Activated CD4-positive, alpha-beta T cell treated with anti-CD3 and anti-CD28 coated beads, Interleukin-10, Interleukin-2, amounts not matched to agents 100 ng/mL and 50 ng/mL, durations not matched to agents 16 hours and 8 hours (primary cell): ENCODE measurements at regions not wholly inside any gene's neighbourhood (a gene's known extent, or its start where the extent isn't known, plus 50 kb on each side); places are given as distances from the start of the nearest gene placed in this dataset.
"Not testable (repeated sequence)": the region's sequence is repeated elsewhere in the genome, so short reads cannot be mapped to it uniquely, and the experiment has no call there.

Source experiments
- DNase-seq: peaks from one replicate; pipeline ENCODE4 v3.0.0-alpha.2; 2020

DNA sequence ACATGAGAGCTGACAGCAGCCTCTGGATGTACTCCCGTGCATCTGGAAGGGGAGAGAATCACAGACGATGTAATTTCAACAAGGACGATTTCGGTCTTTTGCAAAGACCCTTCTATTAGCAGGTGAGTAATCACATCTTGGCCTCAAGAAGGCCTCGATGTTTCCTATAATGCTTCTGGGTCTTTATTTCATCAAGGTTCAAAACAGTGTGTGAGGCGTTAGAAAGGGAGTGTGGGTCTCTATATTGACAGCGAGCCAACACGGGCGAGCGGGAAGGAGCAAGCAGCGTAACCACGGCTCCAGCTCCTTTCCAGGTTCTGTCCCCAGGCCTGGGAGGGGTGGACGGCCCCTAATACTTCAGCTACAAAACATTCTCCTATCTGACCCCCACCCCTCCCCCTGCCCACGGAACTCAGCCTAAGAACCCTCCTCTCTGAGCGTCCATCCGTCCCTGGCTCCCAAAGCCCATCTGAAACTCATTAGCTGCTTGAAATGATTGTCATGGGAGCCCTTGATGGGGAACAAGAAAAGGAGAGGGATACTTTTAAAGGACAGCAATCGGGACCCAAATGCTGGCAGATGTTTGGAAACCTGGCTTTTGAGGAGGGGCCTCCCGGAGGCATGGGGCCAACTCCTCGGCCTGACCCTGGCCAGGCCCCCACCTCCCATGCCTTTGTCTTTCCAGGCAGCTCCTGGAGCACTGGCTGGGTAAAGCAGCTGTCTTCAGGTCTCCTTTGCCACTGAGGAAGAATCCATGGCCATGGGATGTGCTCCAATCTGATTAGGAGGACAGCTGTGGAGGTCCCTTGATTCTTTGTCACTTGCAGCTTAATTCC lies 250.8 kb downstream of the FOXD2 start:
- DNase-seq, result no peak

DNA sequence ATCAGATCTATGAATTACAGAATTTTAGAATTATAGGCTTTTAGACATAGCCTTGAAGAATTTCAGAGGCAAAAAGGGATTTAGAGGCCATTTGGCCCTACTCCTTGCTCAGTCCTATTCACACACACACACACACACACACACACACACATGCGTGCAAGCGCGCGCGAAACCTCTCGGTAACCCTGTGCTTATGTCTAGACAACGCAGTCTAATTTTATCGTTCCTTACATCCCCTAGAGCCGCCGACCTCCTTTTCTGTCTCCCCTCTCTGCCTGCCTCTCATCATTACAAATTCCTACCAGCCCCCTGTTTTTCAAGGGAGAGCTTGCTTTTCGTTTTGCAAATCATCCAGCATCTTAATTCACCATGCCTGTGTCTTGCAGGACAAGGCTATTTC lies 252.1 kb downstream of the FOXD2 start:
- DNase-seq, result no peak

DNA sequence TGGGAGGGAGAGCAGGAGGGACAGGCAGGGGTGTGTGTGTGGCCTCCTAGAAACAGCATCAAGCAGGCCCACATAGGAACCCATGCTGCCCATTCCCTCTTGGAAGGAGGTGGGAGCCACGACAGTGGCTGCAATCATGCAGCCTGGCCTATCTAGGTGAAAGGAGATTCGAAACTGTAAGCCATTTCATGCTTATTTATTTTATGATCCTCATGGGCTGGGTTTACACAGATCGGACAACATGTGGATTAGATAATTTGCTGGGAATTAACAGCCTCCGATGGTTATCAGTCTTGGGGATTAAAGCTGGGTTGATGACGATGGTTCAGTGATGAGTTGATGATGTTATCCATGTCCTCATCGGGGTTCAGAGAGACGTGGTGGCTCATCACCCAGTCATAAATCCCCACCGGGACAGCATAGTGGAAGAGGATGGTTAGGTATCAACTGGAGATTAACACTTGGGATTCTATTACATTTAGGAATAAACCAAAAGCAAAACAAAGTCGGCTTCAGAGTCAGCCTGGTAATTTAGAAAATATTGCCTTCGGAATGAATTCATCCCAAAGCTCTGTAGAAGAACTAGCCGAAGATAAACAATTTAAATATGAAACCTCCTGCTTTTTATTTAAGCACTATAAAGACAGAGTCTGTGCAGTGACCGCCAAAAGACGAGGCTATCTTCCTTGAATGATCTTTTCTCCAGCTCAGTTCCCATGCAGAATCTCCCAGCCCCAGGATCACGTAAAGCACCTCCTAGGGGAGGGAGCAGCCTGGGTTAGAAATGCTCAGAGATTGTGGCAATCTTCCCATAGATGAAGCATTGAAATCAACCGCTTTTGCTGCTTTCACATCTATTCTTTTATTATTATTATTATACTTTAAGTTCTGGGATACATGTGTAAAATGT lies 252.8 kb downstream of the FOXD2 start:
- no peak for DNase-seq

DNA sequence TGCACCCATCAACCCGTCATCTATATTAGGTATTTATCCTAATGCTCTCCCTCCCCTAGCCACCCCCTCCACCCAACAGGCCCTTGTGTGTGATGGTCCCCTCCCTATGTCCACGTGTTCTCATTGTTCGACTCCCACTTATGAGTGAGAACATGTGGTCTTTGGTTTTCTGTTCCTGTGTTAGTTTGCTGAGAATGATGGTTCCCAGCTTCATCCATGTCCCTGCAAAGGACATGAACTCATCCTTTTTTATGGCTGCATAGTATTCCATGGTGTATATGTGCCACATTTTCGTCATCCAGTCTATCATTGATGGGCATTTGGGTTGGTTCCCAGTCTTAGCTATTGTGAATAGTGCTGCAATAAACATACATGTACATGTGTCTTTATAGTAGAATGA lies 253.4 kb downstream of the FOXD2 start:
- not testable (repeated sequence) for DNase-seq

DNA sequence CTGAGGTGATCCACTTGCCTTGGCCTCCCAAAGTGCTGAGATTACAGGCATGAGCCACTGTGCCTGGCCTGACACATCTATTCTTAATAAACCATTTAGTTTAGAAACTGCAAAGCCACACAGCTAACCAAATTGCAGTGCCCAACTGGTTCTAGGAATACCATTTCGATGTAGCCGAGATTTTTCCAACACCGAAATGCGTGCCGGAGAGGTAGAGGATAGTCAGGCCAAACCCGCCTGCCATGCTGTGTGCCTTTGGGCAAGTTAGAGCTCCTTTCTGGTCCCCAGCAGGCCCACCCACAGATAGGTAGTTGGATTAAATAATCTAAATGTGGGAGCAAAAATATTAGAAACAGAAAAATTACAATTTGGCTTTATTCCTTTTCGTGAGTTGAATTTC lies 254.4 kb downstream of the FOXD2 start:
- no peak for DNase-seq

DNA sequence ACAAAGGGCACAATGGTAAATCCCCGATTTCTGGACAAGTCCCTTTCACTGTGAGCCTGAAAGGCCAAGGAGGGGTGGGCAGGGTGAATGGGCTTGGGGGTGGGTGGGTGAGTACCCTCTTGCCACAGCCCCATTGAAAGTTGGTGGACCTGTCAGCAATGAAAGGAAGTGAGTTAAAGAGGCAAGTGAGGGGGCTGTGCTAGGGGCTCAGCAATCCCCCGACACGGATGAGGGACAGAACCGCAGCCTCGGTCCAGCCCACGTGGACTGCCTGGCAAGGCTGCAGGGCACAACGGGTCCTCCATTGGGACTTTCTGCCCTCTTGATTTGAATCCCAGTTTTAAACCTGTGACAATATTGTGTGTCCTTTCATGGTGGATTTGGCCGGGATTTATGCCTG lies 255.3 kb downstream of the FOXD2 start:
- DNase-seq, result no peak

DNA sequence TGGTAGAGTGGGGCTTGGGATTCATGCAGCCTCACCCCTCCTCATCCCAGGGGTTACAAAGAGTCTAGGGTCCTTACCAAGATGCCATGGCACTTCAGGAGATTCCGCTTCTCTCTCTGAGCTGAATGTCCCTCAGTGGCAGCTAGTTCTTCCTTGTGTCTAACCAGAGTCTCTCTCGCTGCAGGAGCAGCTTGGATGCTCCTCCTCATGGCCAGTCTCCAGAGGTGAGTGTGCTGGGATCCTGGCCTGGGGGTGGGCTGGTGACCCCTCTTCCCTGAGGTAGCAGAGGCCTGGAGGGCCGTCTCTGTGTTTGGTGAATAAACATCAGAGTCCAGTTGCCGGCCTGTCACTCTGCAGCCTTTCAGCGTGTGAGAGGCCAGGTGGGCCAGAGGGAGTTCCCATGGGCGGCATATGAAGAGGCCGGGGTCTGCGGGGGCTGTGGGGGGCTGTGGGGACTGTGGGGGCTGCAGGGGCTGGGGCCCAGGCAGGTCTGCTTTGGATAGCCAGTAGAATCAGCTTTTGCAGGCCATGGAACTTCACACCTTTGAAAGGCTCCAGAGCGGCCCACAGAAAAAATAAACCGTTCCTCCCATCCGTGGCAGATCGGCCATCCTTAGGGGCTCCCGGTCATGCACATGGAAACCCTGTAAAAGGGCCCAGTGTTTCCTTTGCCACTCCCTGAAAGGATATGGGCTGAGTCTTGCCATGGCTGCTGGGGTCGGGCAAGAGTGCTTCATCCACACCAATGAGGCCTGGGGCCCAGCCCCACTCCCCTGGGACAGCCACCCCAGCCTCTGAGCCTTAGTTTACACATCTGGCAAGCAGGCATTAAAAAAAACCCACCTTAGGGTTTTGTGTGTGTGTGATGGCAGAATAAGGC lies 256.4 kb downstream of the FOXD2 start:
- DNase-seq, result no peak

DNA sequence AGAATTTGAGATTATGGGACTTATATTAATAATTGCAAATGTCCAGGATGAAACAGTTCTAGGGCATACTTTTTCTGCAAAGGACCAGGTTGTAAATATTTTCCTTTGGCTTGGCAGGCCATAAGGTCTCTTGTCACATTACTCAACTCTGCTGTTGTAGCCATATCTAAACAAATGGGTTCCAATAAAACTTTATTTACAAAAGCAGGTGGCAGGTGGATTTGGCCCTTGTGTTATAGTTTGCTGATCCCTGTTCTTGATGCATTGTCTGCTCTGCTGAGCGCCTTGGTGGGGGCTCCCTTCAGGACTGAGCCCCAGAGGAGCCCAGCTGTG lies 258.5 kb downstream of the FOXD2 start:
- DNase-seq, result no peak

DNA sequence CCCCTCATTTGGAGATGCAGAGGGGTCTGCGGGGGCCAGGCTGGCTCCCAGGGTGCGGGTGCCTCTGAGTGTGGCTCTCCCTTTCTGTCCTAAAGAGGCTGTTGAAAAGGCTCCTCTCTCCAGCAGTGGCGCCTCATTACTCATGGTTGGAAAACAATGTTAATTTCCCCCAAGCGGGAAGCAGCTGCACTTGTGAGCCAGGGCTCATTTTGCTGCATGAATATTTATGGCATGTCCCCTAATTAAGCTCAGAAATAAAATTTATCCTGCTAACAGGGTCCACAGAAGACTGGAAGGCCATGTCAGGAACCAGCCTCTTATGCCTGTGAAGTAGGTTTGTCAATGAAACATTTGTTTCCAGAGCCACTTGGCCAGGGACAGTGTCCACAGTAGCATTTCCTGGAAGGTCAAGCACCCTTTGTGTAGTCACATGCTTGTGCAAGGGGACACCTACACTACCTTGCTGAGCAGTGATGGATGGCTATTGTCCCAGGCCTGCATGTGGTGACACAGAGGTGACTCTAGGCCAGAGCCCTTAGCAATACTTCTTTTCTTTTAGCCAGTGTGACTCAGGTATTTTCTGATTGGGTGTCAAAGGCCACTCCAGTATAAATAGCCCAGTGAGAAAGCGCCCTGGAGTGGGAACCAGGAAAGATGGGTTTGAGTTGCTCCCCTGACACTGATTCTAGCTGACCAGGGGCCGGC lies 259.0 kb downstream of the FOXD2 start:
- DNase-seq, result no peak

DNA sequence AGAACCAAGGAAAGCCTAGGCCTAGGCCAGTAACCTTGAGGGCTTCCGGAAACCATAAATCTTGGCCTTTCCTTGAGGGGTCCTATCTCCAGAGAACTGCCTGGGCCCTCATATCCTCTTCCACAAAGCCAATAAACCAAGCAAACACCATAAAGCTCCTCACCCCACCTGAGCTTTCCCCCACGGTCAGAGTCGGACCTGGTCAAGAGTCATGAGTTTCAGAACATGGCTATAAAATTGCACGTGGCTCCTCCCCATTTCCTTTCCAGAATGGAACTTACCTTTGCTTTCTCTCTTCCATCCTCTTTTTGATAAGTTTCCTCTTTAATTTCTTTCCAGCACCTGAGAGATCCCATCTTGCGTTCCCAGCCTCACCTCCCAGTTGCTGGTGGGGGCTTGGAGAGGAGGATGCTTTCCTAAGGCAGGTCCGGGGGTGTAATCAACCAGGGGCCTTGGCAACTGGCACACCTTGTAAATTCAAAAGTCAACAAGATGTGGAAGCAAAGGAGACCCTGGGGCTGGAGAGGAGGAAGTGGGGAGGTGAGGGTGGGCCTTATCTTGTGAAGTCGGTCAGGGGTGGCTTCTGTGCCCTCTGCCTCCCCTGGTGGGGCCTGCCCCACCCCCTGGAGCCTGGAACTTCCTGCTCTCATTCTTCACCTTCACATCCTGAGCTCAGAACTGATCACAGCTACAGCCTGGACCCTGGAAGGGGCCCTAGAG lies 259.9 kb downstream of the FOXD2 start:
- DNase-seq, result no peak

DNA sequence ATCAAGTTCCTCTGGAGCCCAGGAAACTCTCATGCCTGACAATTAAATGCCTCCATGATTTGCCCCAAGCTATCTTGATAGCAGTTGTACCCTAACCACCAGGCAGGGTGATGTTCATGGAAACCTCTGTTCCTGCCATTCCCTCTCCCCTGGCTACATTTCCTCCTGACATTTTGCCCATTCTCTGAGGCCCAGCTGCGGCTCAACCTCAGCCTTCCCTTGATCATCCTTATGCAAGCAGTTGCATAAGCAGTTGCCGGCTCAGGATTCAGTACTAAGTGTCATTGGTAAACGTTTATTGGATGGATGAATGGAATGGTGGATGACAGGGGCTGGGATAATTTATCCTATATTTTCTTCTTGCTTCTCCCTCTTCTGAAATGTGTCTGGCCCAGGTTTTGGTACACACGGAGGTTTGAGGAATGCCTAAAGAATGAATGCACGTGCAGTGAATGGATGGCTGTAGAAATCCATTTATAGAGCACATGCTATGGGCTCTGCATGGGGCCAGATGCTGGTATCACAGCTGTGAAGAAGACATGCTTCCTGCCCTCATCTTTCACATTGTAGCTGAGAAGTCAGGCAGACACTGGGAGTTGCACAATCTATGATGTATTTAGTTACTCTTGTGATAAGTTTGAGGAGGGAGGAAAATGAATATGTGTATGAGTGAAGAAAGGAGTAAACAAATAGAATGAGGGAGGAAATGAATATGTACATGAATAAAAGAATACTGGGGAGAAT lies 261.8 kb downstream of the FOXD2 start:
- DNase-seq, result no peak

DNA sequence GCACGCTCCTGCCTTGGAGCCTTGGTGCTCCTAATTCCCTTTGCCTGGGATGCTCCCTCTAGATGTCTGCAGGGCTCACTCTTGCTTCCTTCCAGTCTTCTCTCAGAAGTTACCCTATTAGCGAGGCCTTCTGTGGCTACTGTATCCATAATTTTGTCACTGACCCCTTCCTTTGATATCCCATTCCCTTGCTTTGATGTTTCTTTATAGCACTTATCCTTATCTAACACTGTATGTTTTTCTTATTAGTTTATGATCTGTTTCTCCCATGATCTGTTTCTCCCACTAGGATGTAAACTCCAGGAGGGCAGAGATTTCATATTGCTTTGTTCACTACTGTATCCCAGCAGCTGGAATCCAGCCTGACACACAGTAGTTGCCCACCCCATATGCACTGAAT lies 263.4 kb downstream of the FOXD2 start:
- no peak for DNase-seq

DNA sequence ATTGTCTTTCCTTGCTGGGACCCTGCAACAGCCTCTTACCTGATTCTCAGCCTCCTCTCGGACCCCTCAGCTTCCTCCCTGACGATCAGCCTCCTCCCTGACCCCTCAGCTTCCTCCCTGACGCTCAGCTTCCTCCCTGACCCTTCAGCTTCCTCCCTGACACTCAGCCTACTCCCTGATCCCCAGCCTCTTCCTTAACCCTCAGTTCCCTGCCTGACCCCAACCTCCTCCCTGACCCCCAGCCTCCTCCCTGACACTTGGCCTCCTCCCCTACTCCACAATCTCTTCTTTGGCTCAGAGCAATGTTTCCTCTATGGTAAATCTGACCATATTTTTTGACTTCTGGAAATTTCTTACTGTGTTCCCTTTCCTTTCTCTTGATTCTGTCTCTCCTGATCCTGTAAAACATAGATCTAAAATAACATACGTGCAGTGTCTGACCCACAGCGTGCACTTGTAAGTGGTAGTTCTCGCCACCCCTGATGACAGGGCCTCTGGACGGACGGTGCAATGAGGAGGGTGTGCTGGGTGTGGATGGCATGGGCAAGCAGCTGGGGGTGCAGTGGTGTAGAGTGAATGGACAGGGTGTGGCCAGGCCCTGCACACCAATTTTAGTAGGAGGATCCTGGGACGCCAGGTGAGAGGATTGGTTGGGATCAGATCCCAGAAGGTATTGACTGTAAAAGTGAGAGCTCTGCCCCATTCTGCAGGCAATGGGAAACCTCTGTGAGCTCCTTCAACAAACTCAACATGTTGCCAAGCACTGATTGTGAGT lies 264.1 kb downstream of the FOXD2 start:
- no peak for DNase-seq

DNA sequence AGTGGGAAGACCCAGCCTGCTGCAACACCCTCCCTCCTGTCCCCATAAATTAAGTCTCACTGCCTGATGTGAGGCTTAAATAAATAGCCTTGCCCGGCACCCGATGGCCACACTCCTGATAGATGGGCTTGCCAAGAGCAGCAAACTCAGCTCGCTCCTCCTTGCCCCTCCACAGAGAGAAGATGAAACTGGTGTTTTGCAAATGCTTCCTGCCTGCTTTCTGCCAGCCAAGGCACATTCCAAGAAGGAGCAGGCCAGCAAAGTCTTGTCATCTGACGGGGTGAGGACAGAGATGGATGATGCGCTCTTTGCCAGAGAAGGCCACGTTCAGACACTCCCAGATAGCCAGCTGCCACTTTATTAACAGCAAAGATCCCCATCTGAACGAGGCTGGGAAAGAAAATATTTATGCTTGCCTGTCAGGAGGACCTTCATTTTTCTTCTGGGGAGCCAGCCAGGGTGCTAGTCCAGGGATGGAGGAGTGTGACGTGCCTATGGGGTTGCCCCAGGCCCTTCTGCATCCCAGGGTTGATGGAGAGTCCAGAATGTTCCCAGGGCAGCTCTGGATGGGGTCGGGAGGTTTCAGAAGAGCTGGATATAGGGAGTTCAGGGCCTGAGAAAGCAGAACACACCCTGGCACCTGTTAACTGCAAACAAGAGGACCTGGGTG lies 265.4 kb downstream of the FOXD2 start:
- no peak for DNase-seq

DNA sequence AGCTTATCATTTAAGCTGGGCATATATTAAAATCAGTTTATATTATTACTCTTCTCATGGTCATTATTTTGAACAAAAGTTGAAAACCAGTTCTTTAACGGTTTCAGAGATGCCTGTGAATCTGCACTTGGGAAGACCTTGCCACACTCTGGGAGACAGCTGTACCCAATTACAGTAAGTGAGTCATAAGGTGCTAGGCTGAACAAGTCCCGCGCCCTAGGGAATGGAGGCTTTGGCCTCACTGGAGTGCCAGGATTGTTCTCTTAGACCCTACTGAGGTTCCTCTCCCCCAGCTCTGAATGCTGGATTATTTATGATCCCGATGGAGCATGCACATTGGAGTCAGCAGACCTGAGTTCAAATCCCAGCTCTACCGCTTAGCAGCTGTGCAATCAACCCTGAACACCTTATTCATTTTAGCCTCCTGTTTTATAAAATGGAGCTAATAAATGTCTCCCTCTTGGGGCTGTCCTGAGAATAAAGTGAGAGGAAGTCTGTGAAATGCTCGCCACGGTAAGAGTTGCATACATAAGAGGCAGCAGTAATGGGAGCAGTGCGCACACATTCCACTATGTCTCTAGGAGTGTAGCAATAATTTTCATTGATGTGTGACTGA lies 266.2 kb downstream of the FOXD2 start:
- no peak for DNase-seq

DNA sequence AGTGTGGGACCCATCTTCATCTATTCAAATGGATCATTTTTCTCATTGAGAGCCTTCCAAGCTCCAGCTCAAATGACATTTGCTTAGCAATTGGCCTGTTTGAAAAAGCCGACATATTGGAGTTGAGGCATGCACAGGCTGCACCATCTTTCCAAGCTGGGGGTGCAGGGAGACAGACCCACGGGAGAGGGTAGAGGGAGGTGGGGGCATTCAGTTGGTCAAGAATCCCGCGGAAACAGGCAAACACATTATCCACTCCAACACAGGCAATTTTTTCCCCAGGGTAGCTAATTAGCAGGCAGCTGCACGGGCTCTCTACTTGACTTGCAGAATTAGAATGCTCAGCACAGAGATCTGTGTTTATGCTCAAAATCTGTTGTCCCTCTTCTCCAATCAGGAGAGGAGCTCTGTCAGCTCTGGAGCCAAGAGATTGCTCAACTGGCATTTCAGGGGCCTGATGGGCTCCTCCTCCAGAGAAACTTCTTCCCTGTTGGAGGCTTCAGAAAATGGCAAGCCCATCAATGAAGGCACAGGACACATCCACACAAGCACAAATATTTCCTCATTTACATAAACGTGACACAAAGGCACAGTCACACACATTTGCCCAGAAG lies 267.8 kb downstream of the FOXD2 start:
- DNase-seq, result no peak

DNA sequence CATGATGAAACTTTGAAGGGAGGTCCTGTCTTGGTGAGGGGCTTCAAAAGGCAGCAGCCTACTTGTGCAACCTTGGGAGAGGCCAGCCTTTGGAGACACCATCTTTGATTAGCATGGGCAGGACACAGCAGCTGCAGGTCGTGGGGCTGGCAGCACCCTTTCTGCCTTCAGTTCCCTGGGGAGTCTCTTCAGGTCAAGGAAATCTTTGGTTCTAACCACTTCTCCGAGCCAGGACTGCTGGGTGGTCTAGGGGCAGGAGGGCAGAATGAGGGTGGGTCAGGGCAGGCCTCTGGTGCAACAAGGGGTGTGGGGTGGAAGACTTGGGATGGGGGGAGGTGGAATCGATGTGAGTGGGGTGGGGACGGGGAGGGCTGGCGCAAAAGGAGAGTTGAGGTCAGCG lies 269.7 kb downstream of the FOXD2 start:
- DNase-seq, result no peak

DNA sequence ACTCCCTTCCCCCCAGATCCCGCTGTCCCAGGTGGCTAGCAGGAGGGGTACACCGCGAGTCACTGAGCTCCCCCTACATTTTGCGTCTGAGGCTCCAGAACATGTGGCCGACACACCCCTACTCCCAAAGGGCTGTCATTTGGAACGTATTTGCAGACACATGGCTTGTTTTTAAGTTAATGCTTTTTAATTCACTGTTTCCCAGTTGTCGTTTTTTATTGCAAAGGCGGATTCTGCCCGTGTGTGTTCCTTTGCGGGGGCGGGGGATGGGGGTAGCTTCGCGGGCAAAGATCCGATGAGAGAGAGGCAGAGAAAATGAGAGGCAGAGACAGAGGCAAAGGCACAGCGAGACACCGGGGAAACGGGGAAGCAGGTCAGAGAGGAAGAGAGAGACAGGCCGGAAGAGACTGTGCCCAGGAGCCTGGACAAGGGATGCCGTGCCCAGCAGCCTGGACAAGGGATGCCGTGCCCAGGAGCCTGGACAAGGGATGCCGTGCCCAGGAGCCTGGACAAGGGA lies 270.2 kb downstream of the FOXD2 start:
- no peak for DNase-seq

DNA sequence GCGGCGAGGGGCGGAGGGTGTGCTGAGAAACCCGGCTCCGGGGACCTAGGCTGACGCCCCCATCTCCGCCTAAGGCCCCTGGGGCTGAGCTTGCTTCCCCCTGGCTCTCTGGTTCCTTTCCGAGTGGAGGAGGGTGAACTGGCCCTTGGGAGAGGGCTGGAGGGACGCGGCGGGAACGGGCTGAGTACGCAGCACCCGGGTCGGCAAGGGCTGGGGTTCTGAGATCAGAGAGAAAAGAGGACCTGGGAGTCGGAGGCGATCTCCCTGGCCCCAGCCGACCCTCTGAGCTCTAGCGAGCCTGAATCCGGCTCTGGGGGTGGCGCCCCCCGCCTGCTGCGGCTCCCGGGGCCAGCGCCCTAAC lies 270.8 kb downstream of the FOXD2 start:
- DNase-seq, result no peak
